Ovary (tissue), 3 donors: ENCODE measurements at regions not wholly inside any gene's neighbourhood (a gene's known extent, or its start where the extent isn't known, plus 50 kb on each side); places are given as distances from the start of the nearest gene placed in this dataset.

Experiments used
- POLR2A ChIP-seq: fragments of 450-650 bp; IDR thresholded peaks from one replicate; pipeline ENCODE4 v1.6.1; 2017; ENCODE audit warnings: antibody characterized with exemption, mild to moderate bottlenecking, moderate library complexity
- TF ChIP-seq, protein P1 (sequence below), 3 donors: fragments of 450-650 bp in 2 of 3; fragments of 200-600 bp in 1 of 3; IDR thresholded peaks; one replicate each; pipeline versions ENCODE4 v1.5.1 to v1.8.0; 2016 to 2022; ENCODE audit warnings: antibody characterized with exemption in 3 of 3, mild to moderate bottlenecking in 1 of 3
- donor health status: DM: no; HTN: no; CAD: no.

DNA sequence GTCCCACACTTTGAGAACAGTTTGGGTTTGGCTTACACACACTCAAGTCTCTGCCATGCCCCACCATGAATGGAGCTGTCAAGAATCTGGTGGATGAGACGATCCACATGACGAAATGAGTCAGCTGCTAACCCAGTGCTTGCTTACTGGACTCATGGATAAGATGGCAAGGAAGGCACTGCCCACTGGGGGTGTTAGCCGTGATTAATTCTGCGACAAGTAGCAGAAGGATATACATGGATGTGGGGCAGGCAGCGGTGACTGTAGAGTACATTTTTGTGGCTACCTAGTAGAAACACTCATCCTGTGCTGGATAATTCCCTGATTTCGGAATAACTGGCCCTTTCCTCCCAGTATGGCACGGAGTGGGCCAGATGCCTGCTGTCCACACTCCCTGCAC, 77.5 kb downstream of the SPATA31C2 start:
- TF ChIP-seq, protein P1, sequence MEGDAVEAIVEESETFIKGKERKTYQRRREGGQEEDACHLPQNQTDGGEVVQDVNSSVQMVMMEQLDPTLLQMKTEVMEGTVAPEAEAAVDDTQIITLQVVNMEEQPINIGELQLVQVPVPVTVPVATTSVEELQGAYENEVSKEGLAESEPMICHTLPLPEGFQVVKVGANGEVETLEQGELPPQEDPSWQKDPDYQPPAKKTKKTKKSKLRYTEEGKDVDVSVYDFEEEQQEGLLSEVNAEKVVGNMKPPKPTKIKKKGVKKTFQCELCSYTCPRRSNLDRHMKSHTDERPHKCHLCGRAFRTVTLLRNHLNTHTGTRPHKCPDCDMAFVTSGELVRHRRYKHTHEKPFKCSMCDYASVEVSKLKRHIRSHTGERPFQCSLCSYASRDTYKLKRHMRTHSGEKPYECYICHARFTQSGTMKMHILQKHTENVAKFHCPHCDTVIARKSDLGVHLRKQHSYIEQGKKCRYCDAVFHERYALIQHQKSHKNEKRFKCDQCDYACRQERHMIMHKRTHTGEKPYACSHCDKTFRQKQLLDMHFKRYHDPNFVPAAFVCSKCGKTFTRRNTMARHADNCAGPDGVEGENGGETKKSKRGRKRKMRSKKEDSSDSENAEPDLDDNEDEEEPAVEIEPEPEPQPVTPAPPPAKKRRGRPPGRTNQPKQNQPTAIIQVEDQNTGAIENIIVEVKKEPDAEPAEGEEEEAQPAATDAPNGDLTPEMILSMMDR (IDR thresholded peaks at IDR 0.05) = no peak
- TF ChIP-seq POLR2A = no peak
